ENCODE measurements at regions not wholly inside any gene's neighbourhood (a gene's known extent, or its start where the extent isn't known, plus 50 kb on each side); places are given as distances from the start of the nearest gene placed in this dataset.
"Not testable (repeated sequence)": the region's sequence is repeated elsewhere in the genome, so short reads cannot be mapped to it uniquely, and the experiment has no call there.

- no peak for DNase-seq
Observed at GRCh38 chr13:89072979-89073378, 1401.8 kb downstream of the SLITRK5 start.

GRCh38 chr13:89076622-89077021 lies 1405.5 kb downstream of the SLITRK5 start:
- no peak for DNase-seq

GRCh38 chr13:89082623-89083022 lies 1411.5 kb downstream of the SLITRK5 start:
- DNase-seq: no peak

- not testable (repeated sequence) for DNase-seq
Observed at GRCh38 chr13:89088107-89088506, 1416.9 kb downstream of the SLITRK5 start.

GRCh38 chr13:89097994-89098393 lies 1426.8 kb downstream of the SLITRK5 start:
- DNase-seq: no peak

GRCh38 chr13:89113744-89114143 lies 1442.6 kb downstream of the SLITRK5 start:
- DNase-seq: no peak

- no peak for DNase-seq
Observed at GRCh38 chr13:89115307-89115706, 1444.1 kb downstream of the SLITRK5 start.

GRCh38 chr13:89136678-89137077 lies 1465.5 kb downstream of the SLITRK5 start:
- no peak for DNase-seq

GRCh38 chr13:89150362-89150761 lies 1479.2 kb downstream of the SLITRK5 start:
- DNase-seq: no peak

GRCh38 chr13:89153941-89154340 lies 1482.8 kb downstream of the SLITRK5 start:
- no peak for DNase-seq

- DNase-seq: no peak
Observed at GRCh38 chr13:89163096-89163495, 1491.9 kb downstream of the SLITRK5 start.

GRCh38 chr13:89165685-89166084 lies 1494.5 kb downstream of the SLITRK5 start:
- no peak for DNase-seq

GRCh38 chr13:89169951-89170350 lies 1498.8 kb downstream of the SLITRK5 start:
- DNase-seq: no peak

GRCh38 chr13:89181041-89181440 lies 1509.9 kb downstream of the SLITRK5 start:
- DNase-seq: no peak

- no peak for DNase-seq
Observed at GRCh38 chr13:89199138-89199537, 1528.0 kb downstream of the SLITRK5 start.

GRCh38 chr13:89204435-89204834 lies 1533.3 kb downstream of the SLITRK5 start:
- DNase-seq: no peak

- no peak for DNase-seq
Observed at GRCh38 chr13:89205856-89206520, 1534.8 kb downstream of the SLITRK5 start.

- DNase-seq: no peak
Observed at GRCh38 chr13:89212186-89212585, 1541.0 kb downstream of the SLITRK5 start.

- DNase-seq: no peak
Observed at GRCh38 chr13:89214185-89214584, 1543.0 kb downstream of the SLITRK5 start.

- DNase-seq: not testable (repeated sequence)
Observed at GRCh38 chr13:89215319-89215718, 1544.1 kb downstream of the SLITRK5 start.

- DNase-seq: no peak
Observed at GRCh38 chr13:89217813-89218212, 1546.6 kb downstream of the SLITRK5 start.

GRCh38 chr13:89221557-89222158 lies 1550.5 kb downstream of the SLITRK5 start:
- no peak for DNase-seq

- DNase-seq: no peak
Observed at GRCh38 chr13:89227356-89227755, 1556.2 kb downstream of the SLITRK5 start.

- DNase-seq: no peak
Observed at GRCh38 chr13:89238496-89238895, 1567.3 kb downstream of the SLITRK5 start.

Data from DMS79 treated with DMSO at 0.1 percent for 48 hours (cell line).